ENCODE measurements at regions not wholly inside any gene's neighbourhood (a gene's known extent, or its start where the extent isn't known, plus 50 kb on each side); places are given as distances from the start of the nearest gene placed in this dataset.

DNA sequence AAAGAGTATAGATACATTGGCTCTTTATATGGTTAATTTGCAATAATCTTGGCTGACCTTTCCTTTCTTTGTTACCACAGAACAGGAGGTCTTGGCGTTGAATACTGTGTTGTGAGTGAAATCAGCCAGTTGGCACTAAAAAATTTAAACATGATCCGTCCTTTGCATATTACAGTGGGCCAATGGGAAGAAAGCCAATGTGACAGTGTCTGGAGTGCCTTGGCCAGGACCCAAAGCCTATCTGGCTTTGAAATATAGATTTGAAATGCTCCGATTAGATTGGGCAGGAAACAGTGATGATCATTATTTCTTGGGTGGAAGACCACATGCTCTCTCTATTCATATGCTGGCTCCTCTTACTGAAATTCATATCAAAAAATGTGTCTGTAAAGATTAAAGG lies 339.6 kb upstream of the ANO3 start:
- TF ChIP-seq SREBF2 (IDR thresholded peaks at IDR 0.05) (no peak), RFX5 (IDR thresholded peaks at IDR 0.05) (no peak)
- TF ChIP-seq, protein P1, sequence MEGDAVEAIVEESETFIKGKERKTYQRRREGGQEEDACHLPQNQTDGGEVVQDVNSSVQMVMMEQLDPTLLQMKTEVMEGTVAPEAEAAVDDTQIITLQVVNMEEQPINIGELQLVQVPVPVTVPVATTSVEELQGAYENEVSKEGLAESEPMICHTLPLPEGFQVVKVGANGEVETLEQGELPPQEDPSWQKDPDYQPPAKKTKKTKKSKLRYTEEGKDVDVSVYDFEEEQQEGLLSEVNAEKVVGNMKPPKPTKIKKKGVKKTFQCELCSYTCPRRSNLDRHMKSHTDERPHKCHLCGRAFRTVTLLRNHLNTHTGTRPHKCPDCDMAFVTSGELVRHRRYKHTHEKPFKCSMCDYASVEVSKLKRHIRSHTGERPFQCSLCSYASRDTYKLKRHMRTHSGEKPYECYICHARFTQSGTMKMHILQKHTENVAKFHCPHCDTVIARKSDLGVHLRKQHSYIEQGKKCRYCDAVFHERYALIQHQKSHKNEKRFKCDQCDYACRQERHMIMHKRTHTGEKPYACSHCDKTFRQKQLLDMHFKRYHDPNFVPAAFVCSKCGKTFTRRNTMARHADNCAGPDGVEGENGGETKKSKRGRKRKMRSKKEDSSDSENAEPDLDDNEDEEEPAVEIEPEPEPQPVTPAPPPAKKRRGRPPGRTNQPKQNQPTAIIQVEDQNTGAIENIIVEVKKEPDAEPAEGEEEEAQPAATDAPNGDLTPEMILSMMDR (IDR thresholded peaks at IDR 0.05): no peak

All from A549 (cell line).